VCaP (cell line): ENCODE measurements at regions not wholly inside any gene's neighbourhood (a gene's known extent, or its start where the extent isn't known, plus 50 kb on each side); places are given as distances from the start of the nearest gene placed in this dataset.

Experiments used
- H3K27ac ChIP-seq: fragments of 450-650 bp; 2 replicates; pipeline ENCODE4 v1.5.1; 2017
- TF ChIP-seq, protein P1 (sequence below): fragments of 450-650 bp; conservative IDR thresholded peaks from 2 replicates; pipeline ENCODE4 v1.5.1; 2017; ENCODE audit warnings: mild to moderate bottlenecking, moderate library complexity

DNA sequence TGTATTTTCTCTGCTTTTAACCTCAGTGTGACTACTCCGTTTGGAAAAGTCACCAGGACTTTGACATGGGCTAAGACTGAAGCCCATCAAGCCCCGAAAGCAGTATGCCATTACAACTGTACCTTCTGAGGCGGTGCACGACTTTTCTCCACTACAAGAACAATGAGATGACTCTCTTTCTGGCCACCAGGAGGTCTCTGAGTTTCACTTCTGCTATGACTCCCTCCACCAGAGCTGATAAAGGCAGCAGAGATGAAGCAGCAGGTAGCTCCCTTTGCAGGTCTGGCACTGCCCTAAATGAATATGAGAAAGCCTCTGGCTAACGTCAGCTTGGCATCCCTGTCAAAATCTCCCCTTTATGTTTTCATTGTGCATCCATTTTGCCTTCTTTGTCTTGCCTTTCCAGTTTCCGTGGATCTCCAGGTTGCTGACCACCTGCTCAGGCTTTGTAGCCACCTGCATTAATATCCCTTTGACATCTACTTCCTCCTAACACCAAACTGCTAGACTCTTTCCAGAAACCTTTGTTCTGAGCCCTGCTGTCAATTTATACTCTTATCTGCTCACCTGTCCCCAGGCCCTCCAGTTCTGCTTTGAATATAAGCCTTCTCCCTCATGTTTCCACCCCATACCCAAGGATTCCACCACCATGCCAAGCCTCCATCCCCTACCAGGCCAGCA, 221.7 kb downstream of the ZNF608 start:
- H3K27ac ChIP-seq, result no peak overlapping the region
- TF ChIP-seq, protein P1, sequence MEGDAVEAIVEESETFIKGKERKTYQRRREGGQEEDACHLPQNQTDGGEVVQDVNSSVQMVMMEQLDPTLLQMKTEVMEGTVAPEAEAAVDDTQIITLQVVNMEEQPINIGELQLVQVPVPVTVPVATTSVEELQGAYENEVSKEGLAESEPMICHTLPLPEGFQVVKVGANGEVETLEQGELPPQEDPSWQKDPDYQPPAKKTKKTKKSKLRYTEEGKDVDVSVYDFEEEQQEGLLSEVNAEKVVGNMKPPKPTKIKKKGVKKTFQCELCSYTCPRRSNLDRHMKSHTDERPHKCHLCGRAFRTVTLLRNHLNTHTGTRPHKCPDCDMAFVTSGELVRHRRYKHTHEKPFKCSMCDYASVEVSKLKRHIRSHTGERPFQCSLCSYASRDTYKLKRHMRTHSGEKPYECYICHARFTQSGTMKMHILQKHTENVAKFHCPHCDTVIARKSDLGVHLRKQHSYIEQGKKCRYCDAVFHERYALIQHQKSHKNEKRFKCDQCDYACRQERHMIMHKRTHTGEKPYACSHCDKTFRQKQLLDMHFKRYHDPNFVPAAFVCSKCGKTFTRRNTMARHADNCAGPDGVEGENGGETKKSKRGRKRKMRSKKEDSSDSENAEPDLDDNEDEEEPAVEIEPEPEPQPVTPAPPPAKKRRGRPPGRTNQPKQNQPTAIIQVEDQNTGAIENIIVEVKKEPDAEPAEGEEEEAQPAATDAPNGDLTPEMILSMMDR, result no peak

DNA sequence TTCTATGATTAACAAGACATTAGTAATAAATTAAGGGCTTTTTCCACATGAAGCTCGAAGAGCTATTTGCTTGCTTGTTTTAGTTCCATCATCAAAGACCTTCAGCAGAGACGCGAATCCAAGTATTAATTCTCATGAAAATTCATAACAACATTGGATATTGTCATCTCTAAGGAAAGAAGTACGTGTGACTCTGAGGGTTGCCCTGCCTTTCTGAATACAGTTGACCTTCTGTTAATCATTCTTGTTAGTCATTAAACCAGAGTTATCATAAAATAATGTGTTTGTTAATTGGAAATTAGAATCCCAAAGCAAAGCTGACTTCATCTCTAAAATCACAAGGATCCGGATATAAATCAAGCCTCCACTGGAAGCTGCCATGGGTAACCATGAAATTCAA, 222.5 kb downstream of the ZNF608 start:
- H3K27ac ChIP-seq, result no peak overlapping the region; the same call in 1 of the 2 replicates
- TF ChIP-seq, protein P1, result no peak

DNA sequence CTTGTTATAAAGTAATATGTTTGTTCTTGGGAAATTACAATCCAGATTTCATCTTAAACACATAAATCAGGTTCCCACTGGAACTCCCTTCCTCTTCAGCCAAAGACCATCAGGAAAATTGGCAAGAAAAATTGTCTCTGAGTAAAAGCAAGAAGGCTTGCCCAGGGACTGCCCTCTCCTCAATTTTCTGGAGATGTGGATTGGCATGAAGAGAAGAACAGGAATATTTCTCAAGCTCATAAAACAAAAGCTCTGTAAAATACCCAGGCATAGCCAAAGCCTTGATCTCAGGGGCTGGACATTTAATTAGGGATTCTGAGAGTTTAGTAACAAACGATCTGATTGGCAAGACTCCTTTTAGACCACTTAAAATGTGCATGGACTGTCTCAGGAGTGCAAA, 223.4 kb downstream of the ZNF608 start:
- H3K27ac ChIP-seq, result peak overlapping the region; percentile 27
- TF ChIP-seq, protein P1, result no peak

DNA sequence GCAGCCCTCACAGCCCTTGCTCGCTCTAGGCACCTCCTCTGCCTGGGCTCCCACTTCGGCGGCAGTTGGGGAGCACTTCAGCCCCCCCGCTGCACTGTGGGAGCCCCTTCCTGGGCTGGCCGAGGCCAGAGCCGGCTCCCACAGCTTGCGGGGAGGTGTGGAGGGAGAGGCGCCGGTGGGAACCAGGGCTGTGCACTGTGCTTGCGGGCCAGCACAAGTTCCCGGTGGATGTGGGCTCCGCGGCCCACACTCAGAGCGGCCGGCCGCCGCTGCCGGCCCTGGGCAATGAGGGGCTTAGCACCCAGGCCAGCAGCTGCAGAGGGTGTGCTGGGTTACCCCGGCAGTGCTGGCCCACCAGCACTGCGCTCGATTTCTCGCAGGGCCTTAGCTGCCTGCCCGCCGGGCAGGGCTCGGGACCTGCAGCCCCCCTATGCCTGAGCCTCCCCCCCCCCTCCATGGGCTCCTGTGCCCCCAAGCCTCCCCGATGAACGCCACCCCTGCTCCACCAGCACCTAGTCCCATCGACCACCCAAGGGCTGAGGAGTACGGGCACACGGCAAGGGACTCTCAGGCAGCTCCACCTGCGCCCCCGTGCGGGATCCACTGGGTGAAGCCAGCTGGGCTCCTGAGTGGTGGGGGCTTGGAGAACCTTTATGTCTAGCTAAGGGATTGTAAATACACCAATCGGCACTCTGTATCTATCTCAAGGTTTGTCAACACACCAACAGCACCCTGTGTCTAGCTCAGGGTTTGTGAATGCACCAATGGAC, 224.8 kb downstream of the ZNF608 start:
- TF ChIP-seq, protein P1, result no peak
- H3K27ac ChIP-seq, result no peak overlapping the region

DNA sequence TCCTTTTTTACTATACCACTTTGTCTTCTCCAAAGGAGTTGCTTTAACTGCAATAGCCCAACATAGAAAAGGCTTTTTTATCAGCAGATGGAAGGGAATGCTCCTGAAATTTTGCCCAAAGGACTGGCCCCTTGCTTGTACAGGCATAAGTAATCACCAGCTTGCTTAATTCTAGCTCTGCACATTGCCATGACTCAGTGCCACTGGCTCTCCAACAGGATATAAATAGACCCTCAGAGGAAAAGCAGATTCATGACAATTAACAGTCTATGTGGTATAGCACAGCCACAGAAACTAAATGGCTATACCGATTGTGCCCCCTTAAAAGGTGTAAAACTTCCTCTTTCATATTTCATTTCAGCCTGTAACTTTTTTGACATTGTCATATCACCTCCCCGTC, 227.0 kb downstream of the ZNF608 start:
- TF ChIP-seq, protein P1, result no peak
- H3K27ac ChIP-seq, result no peak overlapping the region

DNA sequence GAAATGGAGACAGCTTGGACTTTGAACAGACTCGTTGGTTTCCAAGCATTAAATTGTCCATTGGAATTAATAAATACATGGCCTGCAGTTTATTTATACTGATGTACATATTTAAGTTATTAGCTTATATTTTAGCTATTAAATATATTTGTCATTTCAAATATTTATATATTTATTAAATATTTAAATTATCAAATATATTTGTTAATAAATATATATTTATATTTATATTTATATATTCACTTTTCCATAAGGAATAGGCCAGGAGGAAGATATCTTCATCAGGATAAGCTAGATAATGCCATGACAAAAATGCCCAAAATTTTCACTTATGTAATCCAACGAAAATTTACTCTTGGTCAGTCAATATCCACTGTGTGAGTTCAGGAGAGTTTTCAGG, 229.9 kb downstream of the ZNF608 start:
- TF ChIP-seq, protein P1, result no peak
- no peak overlapping the region for H3K27ac ChIP-seq

DNA sequence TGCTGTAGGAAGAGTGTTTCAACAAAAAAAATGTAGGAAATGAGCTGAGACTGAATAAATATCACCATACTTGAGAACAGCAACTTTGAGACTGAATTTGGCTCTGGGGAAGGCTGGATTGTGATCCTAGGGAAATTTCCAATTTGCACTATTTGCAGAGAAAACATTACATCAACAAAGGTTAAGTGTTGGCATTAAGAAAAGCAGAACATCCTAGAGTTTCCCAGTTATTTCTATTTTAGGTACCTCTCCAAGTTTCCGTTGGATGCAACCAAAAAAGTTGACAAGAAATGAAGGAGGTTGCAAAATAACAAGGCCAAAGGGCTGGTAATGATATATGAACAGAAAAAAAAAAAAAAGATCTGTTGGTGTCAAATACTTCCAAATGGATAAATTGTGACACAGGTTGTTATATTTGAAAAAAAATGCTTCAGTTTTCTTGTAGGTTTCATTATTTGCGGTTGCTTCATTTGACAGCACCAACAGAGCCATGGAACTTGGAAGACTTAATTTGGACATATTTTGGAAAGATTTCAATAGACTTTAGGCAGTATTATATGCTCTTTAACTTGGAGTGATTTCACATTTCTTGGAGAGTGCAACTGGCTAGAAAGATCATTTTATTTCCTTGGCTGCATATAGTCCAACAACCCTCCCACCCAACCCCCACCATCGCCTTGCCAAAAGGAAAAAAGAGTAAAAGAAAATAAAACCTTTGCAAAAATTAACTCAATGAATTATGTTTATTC, 230.8 kb downstream of the ZNF608 start:
- no peak overlapping the region for H3K27ac ChIP-seq

More for the DNA sequence above, 230.8 kb downstream of the ZNF608 start:
- TF ChIP-seq, protein P1, result no peak
